ENCODE measurements at regions not wholly inside any gene's neighbourhood (a gene's known extent, or its start where the extent isn't known, plus 50 kb on each side); places are given as distances from the start of the nearest gene placed in this dataset.

- no peak overlapping the region for H3K27ac Mint-ChIP-seq
- ATAC-seq (no peak), DNase-seq (no peak)
- Histone ChIP-seq H3K27ac (ENCODE audit: low read depth, low read length) (no peak overlapping the region), H3K4me3 (ENCODE audit: low read length) (no peak overlapping the region), H3K4me1 (ENCODE audit: control insufficient read depth in 2 of 2, insufficient read depth in 2 of 2, low read length in 2 of 2) (no peaks in the 10 kb centered on the region), H3K27me3 (ENCODE audit: control insufficient read depth in 2 of 2, insufficient read depth in 2 of 2, low read length in 2 of 2) (no peaks in the 10 kb centered on the region), H3K9me3 (ENCODE audit: control insufficient read depth in 2 of 3, low read length in 3 of 3) (no peaks in the 10 kb centered on the region), H3K36me3 (ENCODE audit: control insufficient read depth in 2 of 3, insufficient read depth in 3 of 3, low read length in 3 of 3) (no peaks in the 10 kb centered on the region)
- H3K27me3 Mint-ChIP-seq, result no peaks in the 10 kb centered on the region
- no peaks in the 10 kb centered on the region for H3K36me3 Mint-ChIP-seq
- ChIA-PET POLR2A (no interaction called here), CTCF (no interaction called here)
- no peak overlapping the region for H3K4me3 Mint-ChIP-seq
- no peaks in the 10 kb centered on the region for H3K4me1 Mint-ChIP-seq
- intact Hi-C loops (cut with micrococcal nuclease), result no loop called here
- peaks cover 1 to 20% (median 6%) of the 10 kb centered on the region in 11 donors for H3K9me3 Mint-ChIP-seq
Observed at GRCh38 chr14:82342596-82342995, 808.9 kb upstream of the SEL1L start.

GRCh38 chr14:82345184-82345583 lies 811.5 kb upstream of the SEL1L start:
- intact Hi-C loops (cut with micrococcal nuclease), result no loop called here
- DNase-seq, result no peak
- Histone ChIP-seq H3K9me3 (ENCODE audit: control insufficient read depth in 2 of 3, low read length in 3 of 3) (no peaks in the 10 kb centered on the region), H3K4me3 (ENCODE audit: low read length) (no peak overlapping the region), H3K36me3 (ENCODE audit: control insufficient read depth in 2 of 3, insufficient read depth in 3 of 3, low read length in 3 of 3) (no peaks in the 10 kb centered on the region), H3K27ac (ENCODE audit: low read depth, low read length) (no peak overlapping the region), H3K4me1 (ENCODE audit: control insufficient read depth in 2 of 2, insufficient read depth in 2 of 2, low read length in 2 of 2) (no peaks in the 10 kb centered on the region), H3K27me3 (ENCODE audit: control insufficient read depth in 2 of 2, insufficient read depth in 2 of 2, low read length in 2 of 2) (no peaks in the 10 kb centered on the region)
- no peak for ATAC-seq
- Mint-ChIP-seq H3K4me1 (no peaks in the 10 kb centered on the region), H3K27me3 (no peaks in the 10 kb centered on the region), H3K36me3 (no peaks in the 10 kb centered on the region), H3K9me3 (peaks cover 0 to 16% (median 4%) of the 10 kb centered on the region in 11 donors), H3K4me3 (no peak overlapping the region), H3K27ac (no peak overlapping the region)
- ChIA-PET POLR2A (no interaction called here), CTCF (no interaction called here)

- no peaks in the 10 kb centered on the region for H3K27me3 Mint-ChIP-seq
Observed at GRCh38 chr14:82354126-82354525, 820.5 kb upstream of the SEL1L start.

GRCh38 chr14:82359201-82359600 lies 825.5 kb upstream of the SEL1L start:
- Mint-ChIP-seq H3K4me3 (no peak overlapping the region), H3K4me1 (no peaks in the 10 kb centered on the region), H3K27ac (no peak overlapping the region), H3K36me3 (no peaks in the 10 kb centered on the region), H3K27me3 (no peaks in the 10 kb centered on the region), H3K9me3 (peaks cover 1 to 35% (median 14%) of the 10 kb centered on the region in 11 donors)
- Histone ChIP-seq H3K27me3 (ENCODE audit: control insufficient read depth in 2 of 2, insufficient read depth in 2 of 2, low read length in 2 of 2) (no peaks in the 10 kb centered on the region), H3K4me1 (ENCODE audit: control insufficient read depth in 2 of 2, insufficient read depth in 2 of 2, low read length in 2 of 2) (no peaks in the 10 kb centered on the region), H3K27ac (ENCODE audit: low read depth, low read length) (no peak overlapping the region), H3K4me3 (ENCODE audit: low read length) (no peak overlapping the region), H3K36me3 (ENCODE audit: control insufficient read depth in 2 of 3, insufficient read depth in 3 of 3, low read length in 3 of 3) (no peaks in the 10 kb centered on the region), H3K9me3 (ENCODE audit: control insufficient read depth in 2 of 3, low read length in 3 of 3) (no peaks in the 10 kb centered on the region)
- intact Hi-C loops (cut with micrococcal nuclease), result no loop called here
- DNase-seq (no peak), ATAC-seq (no peak)
- ChIA-PET POLR2A (no interaction called here), CTCF (no interaction called here)

More at GRCh38 chr14:82354126-82354525, 820.5 kb upstream of the SEL1L start:
- Mint-ChIP-seq H3K36me3 (no peaks in the 10 kb centered on the region), H3K4me3 (no peak overlapping the region), H3K4me1 (no peaks in the 10 kb centered on the region), H3K27ac (no peak overlapping the region), H3K9me3 (peaks cover 2 to 34% (median 19%) of the 10 kb centered on the region in 11 donors)
- no peak overlapping the region for H3K27ac ChIP-seq (ENCODE audit: low read depth, low read length)
- ChIA-PET POLR2A (no interaction called here), CTCF (no interaction called here)
- no peak for ATAC-seq
- intact Hi-C loops (cut with micrococcal nuclease), result no loop called here
- H3K27me3 ChIP-seq (ENCODE audit: control insufficient read depth in 2 of 2, insufficient read depth in 2 of 2, low read length in 2 of 2), result no peaks in the 10 kb centered on the region
- H3K36me3 ChIP-seq (ENCODE audit: control insufficient read depth in 2 of 3, insufficient read depth in 3 of 3, low read length in 3 of 3), result no peaks in the 10 kb centered on the region
- DNase-seq, result no peak
- no peaks in the 10 kb centered on the region for H3K9me3 ChIP-seq (ENCODE audit: control insufficient read depth in 2 of 3, low read length in 3 of 3)
- no peaks in the 10 kb centered on the region for H3K4me1 ChIP-seq (ENCODE audit: control insufficient read depth in 2 of 2, insufficient read depth in 2 of 2, low read length in 2 of 2)
- no peak overlapping the region for H3K4me3 ChIP-seq (ENCODE audit: low read length)

- H3K4me3 Mint-ChIP-seq, result no peak overlapping the region
- H3K27me3 Mint-ChIP-seq, result no peaks in the 10 kb centered on the region
- H3K27ac Mint-ChIP-seq, result no peak overlapping the region
- no peaks in the 10 kb centered on the region for H3K27me3 ChIP-seq (ENCODE audit: control insufficient read depth in 2 of 2, insufficient read depth in 2 of 2, low read length in 2 of 2)
- no peaks in the 10 kb centered on the region for H3K9me3 ChIP-seq (ENCODE audit: control insufficient read depth in 2 of 3, low read length in 3 of 3)
- no peaks in the 10 kb centered on the region for H3K4me1 Mint-ChIP-seq
- no peaks in the 10 kb centered on the region for H3K4me1 ChIP-seq (ENCODE audit: control insufficient read depth in 2 of 2, insufficient read depth in 2 of 2, low read length in 2 of 2)
- POLR2A ChIA-PET, result no interaction called here
- peaks cover 1 to 30% (median 13%) of the 10 kb centered on the region in 11 donors for H3K9me3 Mint-ChIP-seq
- CTCF ChIA-PET, result no interaction called here
- intact Hi-C loops (cut with micrococcal nuclease), result no loop called here
- no peak for DNase-seq
- H3K27ac ChIP-seq (ENCODE audit: low read depth, low read length), result no peak overlapping the region
- no peak for ATAC-seq
- no peaks in the 10 kb centered on the region for H3K36me3 Mint-ChIP-seq
- no peaks in the 10 kb centered on the region for H3K36me3 ChIP-seq (ENCODE audit: control insufficient read depth in 2 of 3, insufficient read depth in 3 of 3, low read length in 3 of 3)
- no peak overlapping the region for H3K4me3 ChIP-seq (ENCODE audit: low read length)
Observed at GRCh38 chr14:82362452-82362851, 828.8 kb upstream of the SEL1L start.

GRCh38 chr14:82365471-82365870 lies 831.8 kb upstream of the SEL1L start:
- Histone ChIP-seq H3K27ac (ENCODE audit: low read depth, low read length) (no peak overlapping the region), H3K36me3 (ENCODE audit: control insufficient read depth in 2 of 3, insufficient read depth in 3 of 3, low read length in 3 of 3) (no peaks in the 10 kb centered on the region), H3K9me3 (ENCODE audit: control insufficient read depth in 2 of 3, low read length in 3 of 3) (no peaks in the 10 kb centered on the region), H3K27me3 (ENCODE audit: control insufficient read depth in 2 of 2, insufficient read depth in 2 of 2, low read length in 2 of 2) (no peaks in the 10 kb centered on the region), H3K4me3 (ENCODE audit: low read length) (no peak overlapping the region), H3K4me1 (ENCODE audit: control insufficient read depth in 2 of 2, insufficient read depth in 2 of 2, low read length in 2 of 2) (no peaks in the 10 kb centered on the region)
- CTCF ChIA-PET, result no interaction called here
- peaks cover 0 to 5% (median 0%) of the 10 kb centered on the region in 5 donors for H3K36me3 Mint-ChIP-seq
- no peaks in the 10 kb centered on the region for H3K4me1 Mint-ChIP-seq
- ATAC-seq (no peak), DNase-seq (no peak)
- H3K9me3 Mint-ChIP-seq, result peaks cover 0 to 33% (median 11%) of the 10 kb centered on the region in 11 donors
- no peaks in the 10 kb centered on the region for H3K27me3 Mint-ChIP-seq
- POLR2A ChIA-PET, result no interaction called here
- no peak overlapping the region for H3K27ac Mint-ChIP-seq
- intact Hi-C loops (cut with micrococcal nuclease), result no loop called here
- H3K4me3 Mint-ChIP-seq, result no peak overlapping the region

- no peaks in the 10 kb centered on the region for H3K9me3 ChIP-seq (ENCODE audit: control insufficient read depth in 2 of 3, low read length in 3 of 3)
- Mint-ChIP-seq H3K4me1 (no peaks in the 10 kb centered on the region), H3K36me3 (peaks cover 0 to 5% (median 0%) of the 10 kb centered on the region in 5 donors), H3K4me3 (no peak overlapping the region), H3K27me3 (no peaks in the 10 kb centered on the region), H3K9me3 (peaks cover 0 to 36% (median 13%) of the 10 kb centered on the region in 11 donors), H3K27ac (no peak overlapping the region)
- no peak overlapping the region for H3K27ac ChIP-seq (ENCODE audit: low read depth, low read length)
- ChIA-PET POLR2A (no interaction called here), CTCF (no interaction called here)
- no peaks in the 10 kb centered on the region for H3K36me3 ChIP-seq (ENCODE audit: control insufficient read depth in 2 of 3, insufficient read depth in 3 of 3, low read length in 3 of 3)
- H3K27me3 ChIP-seq (ENCODE audit: control insufficient read depth in 2 of 2, insufficient read depth in 2 of 2, low read length in 2 of 2), result no peaks in the 10 kb centered on the region
- H3K4me3 ChIP-seq (ENCODE audit: low read length), result no peak overlapping the region
- ATAC-seq (no peak), DNase-seq (no peak)
- no peaks in the 10 kb centered on the region for H3K4me1 ChIP-seq (ENCODE audit: control insufficient read depth in 2 of 2, insufficient read depth in 2 of 2, low read length in 2 of 2)
- intact Hi-C loops (cut with micrococcal nuclease), result no loop called here
Observed at GRCh38 chr14:82366803-82367202, 833.1 kb upstream of the SEL1L start.

Data from naive thymus-derived CD4-positive, alpha-beta T cell (primary cell).